HCT116 (cell line): ENCODE measurements at regions not wholly inside any gene's neighbourhood (a gene's known extent, or its start where the extent isn't known, plus 50 kb on each side); places are given as distances from the start of the nearest gene placed in this dataset.

Experiments
- CEBPB ChIP-seq: IDR thresholded peaks from 2 replicates; pipeline ENCODE4 v1.6.1; 2012; ENCODE audit warnings: low read depth
- EGR1 ChIP-seq: IDR thresholded peaks from 2 replicates; pipeline ENCODE4 v1.6.1; 2012; ENCODE audit warnings: low read depth
- EZH2 ChIP-seq: fragments of 200-600 bp; sonication (generic); IDR thresholded peaks from 2 replicates; pipeline ENCODE4 v1.6.1; 2017; ENCODE audit warnings: antibody characterized with exemption, mixed run types
- EZH2phosphoT487 ChIP-seq: fragments of 200-600 bp; IDR thresholded peaks from 2 replicates; pipeline ENCODE4 v1.6.1; 2018; ENCODE audit warnings: antibody characterized with exemption, borderline replicate concordance
- POLR2A ChIP-seq: IDR thresholded peaks from 2 replicates; pipeline ENCODE4 v1.7.0; 2011; ENCODE audit warnings: borderline replicate concordance; ENCODE audit not compliant: insufficient read depth, insufficient read length; ENCODE audit errors: extremely low read depth
- POLR2AphosphoS5 ChIP-seq: IDR thresholded peaks from 2 replicates; pipeline ENCODE4 v1.6.1; 2011; ENCODE audit warnings: mild to moderate bottlenecking, low read depth, low read length, moderate library complexity
- RAD21 ChIP-seq: IDR thresholded peaks from 2 replicates; pipeline ENCODE4 v1.6.1; 2012; ENCODE audit warnings: low read depth, mild to moderate bottlenecking
- ZNF274 ChIP-seq: fragments of 200-500 bp; sonication (Bioruptor generic); IDR thresholded peaks from 2 replicates; pipeline ENCODE4 v1.6.1; 2014; ENCODE audit warnings: mild to moderate bottlenecking, low read depth, low read length, inconsistent platforms
- TF ChIP-seq, protein P1 (sequence below), 3 experiments: fragments of 200-600 bp in 1 of 3; sonication (generic) in 1 of 3; IDR thresholded peaks in 2 of 3; conservative IDR thresholded peaks in 1 of 3; 2 replicates each; pipeline ENCODE4 v1.5.1; 2012 to 2017; ENCODE audit warnings: low read depth in 2 of 3, low read length in 2 of 3, antibody characterized with exemption in 1 of 3, borderline replicate concordance in 1 of 3, control low read depth in 1 of 3, mild to moderate bottlenecking in 1 of 3, mixed read lengths in 1 of 3, mixed run types in 1 of 3, moderate library complexity in 1 of 3; ENCODE audit not compliant: insufficient read depth in 1 of 3
- TF ChIP-seq, protein P2 (sequence below): IDR thresholded peaks from 2 replicates; pipeline ENCODE4 v1.6.1; 2012

DNA sequence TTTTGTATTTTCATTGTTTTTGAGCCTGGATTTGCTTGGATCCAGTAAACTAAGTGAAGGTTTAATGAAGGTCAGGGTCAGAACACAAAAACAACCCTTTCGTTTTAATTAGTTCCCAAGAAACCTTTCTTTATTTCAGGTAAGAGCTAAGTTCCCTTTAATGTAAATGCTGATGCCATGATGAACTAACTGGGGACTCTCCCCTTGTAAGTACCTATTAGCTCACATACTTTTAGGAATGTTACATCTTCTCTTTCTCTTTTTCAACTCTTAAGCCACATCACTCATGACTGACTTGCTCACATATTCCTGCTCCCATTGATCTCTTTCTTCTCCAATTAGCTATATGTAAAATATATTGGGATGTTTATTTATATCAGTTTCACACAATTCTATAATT is 673.1 kb upstream of the CPEB2 start:
- no peak for TF ChIP-seq ZNF274
- TF ChIP-seq CEBPB: no peak
- TF ChIP-seq, protein P1, sequence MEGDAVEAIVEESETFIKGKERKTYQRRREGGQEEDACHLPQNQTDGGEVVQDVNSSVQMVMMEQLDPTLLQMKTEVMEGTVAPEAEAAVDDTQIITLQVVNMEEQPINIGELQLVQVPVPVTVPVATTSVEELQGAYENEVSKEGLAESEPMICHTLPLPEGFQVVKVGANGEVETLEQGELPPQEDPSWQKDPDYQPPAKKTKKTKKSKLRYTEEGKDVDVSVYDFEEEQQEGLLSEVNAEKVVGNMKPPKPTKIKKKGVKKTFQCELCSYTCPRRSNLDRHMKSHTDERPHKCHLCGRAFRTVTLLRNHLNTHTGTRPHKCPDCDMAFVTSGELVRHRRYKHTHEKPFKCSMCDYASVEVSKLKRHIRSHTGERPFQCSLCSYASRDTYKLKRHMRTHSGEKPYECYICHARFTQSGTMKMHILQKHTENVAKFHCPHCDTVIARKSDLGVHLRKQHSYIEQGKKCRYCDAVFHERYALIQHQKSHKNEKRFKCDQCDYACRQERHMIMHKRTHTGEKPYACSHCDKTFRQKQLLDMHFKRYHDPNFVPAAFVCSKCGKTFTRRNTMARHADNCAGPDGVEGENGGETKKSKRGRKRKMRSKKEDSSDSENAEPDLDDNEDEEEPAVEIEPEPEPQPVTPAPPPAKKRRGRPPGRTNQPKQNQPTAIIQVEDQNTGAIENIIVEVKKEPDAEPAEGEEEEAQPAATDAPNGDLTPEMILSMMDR (IDR thresholded peaks at IDR 0.05 in 2 of 3, conservative IDR thresholded peaks at IDR 0.05 in 1 of 3; ENCODE audit: borderline replicate concordance in 1 of 3, insufficient read depth in 1 of 3, low read depth in 2 of 3, low read length in 2 of 3): no peak
- no peak for TF ChIP-seq EZH2phosphoT487
- no peak for TF ChIP-seq RAD21
- TF ChIP-seq, protein P2, sequence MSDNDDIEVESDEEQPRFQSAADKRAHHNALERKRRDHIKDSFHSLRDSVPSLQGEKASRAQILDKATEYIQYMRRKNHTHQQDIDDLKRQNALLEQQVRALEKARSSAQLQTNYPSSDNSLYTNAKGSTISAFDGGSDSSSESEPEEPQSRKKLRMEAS: no peak
- no peak for TF ChIP-seq POLR2AphosphoS5
- no peak for TF ChIP-seq POLR2A
- no peak for TF ChIP-seq EZH2
- no peak for TF ChIP-seq EGR1
